CD4-positive, CD25-positive, alpha-beta regulatory T cell (primary cell): ENCODE measurements at regions not wholly inside any gene's neighbourhood (a gene's known extent, or its start where the extent isn't known, plus 50 kb on each side); places are given as distances from the start of the nearest gene placed in this dataset.

Source experiments
- ATAC-seq, 2 donors: fragments of 150-1000 bp; cut with Tn5 transposase; one replicate each; pipeline ENCODE4 v1.10.0; 2021; ENCODE audit warnings: low read depth in 2 of 2, moderate number of reproducible peaks in 2 of 2, moderate library complexity in 1 of 2
- DNase-seq, 3 donors: peaks; one replicate each; pipeline versions ENCODE4 v3.0.0 to v3.0.0-alpha.2; 2012 to 2022; ENCODE audit warnings: mixed read lengths in 1 of 3
- H3K27ac ChIP-seq: one replicate; pipeline ENCODE4 v1.7.0; 2013; ENCODE audit warnings: mild to moderate bottlenecking, low read length; ENCODE audit not compliant: insufficient read depth, poor library complexity, severe bottlenecking
- H3K27me3 ChIP-seq: one replicate; pipeline ENCODE4 v1.7.0; 2013; ENCODE audit warnings: low read length; ENCODE audit not compliant: control insufficient read depth, insufficient read depth
- H3K36me3 ChIP-seq: one replicate; pipeline ENCODE4 v1.7.0; 2013; ENCODE audit warnings: mild to moderate bottlenecking, low read length, moderate library complexity; ENCODE audit not compliant: control insufficient read depth, insufficient read depth
- H3K4me1 ChIP-seq: 2 replicates; pipeline ENCODE4 v1.7.0; 2013; ENCODE audit warnings: mild to moderate bottlenecking, low read length; ENCODE audit not compliant: insufficient read depth, control insufficient read depth, poor library complexity, severe bottlenecking
- H3K4me3 ChIP-seq: one replicate; pipeline ENCODE4 v1.7.0; 2013; ENCODE audit warnings: low read depth, mild to moderate bottlenecking, low read length, moderate library complexity
- H3K9me3 ChIP-seq, 2 experiments: 1 replicate in 1 of 2; 2 replicates in 1 of 2; pipeline ENCODE4 v1.7.0; 2013; ENCODE audit warnings: low read length in 2 of 2, mild to moderate bottlenecking in 1 of 2, moderate library complexity in 1 of 2; ENCODE audit not compliant: control insufficient read depth in 2 of 2
- H3K27ac Mint-ChIP-seq, 3 donors: one replicate each; pipeline ENCODE4 v1.8.0; 2020 to 2022; ENCODE audit warnings: mild to moderate bottlenecking in 3 of 3, mixed read lengths in 3 of 3, moderate library complexity in 2 of 3
- H3K27me3 Mint-ChIP-seq: one replicate; pipeline ENCODE4 v1.8.0; 2022; ENCODE audit warnings: mild to moderate bottlenecking, mixed read lengths
- H3K36me3 Mint-ChIP-seq: one replicate; pipeline ENCODE4 v1.8.0; 2020; ENCODE audit warnings: mixed read lengths
- H3K4me1 Mint-ChIP-seq, 4 donors: one replicate each; pipeline ENCODE4 v1.8.0; 2020 to 2022; ENCODE audit warnings: mixed read lengths in 4 of 4, mild to moderate bottlenecking in 1 of 4
- H3K4me3 Mint-ChIP-seq, 4 donors: one replicate each; pipeline ENCODE4 v1.8.0; 2020 to 2022; ENCODE audit warnings: mild to moderate bottlenecking in 4 of 4, mixed read lengths in 4 of 4, moderate library complexity in 3 of 4
- H3K9me3 Mint-ChIP-seq, 7 donors: one replicate each; pipeline ENCODE4 v1.8.0; 2020 to 2022; ENCODE audit warnings: mixed read lengths in 7 of 7, mild to moderate bottlenecking in 3 of 7, moderate library complexity in 2 of 7

DNA sequence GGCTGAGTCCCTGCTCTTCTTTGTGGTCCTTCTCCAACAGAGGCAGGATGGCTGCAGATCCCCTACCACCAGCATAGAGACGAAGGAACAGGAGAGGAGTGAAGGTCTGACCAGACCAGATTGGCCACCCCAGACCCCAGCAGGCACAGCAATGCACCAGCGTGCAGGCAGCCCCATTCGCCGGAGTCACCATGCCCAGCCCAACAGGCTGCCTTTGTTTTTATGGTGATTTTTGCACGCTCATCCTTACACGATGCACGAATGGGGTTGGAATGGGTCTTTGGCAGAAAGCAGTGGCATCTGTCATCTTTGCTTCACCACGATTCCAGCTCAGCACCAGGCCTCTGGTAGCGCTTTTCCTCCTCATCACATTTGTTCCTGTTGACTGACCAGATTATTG, 427.6 kb downstream of the INHBA start:
- Histone ChIP-seq H3K9me3 (no peaks in the 10 kb centered on the region), H3K27me3 (no peaks in the 10 kb centered on the region), H3K4me3 (no peak overlapping the region), H3K27ac (no peak overlapping the region), H3K4me1 (no peaks in the 10 kb centered on the region), H3K36me3 (no peaks in the 10 kb centered on the region)
- ATAC-seq = no peak
- Mint-ChIP-seq H3K27ac (no peak overlapping the region), H3K4me1 (no peaks in the 10 kb centered on the region), H3K4me3 (no peak overlapping the region), H3K9me3 (peaks cover 0 to 22% (median 8%) of the 10 kb centered on the region in 7 donors), H3K36me3 (no peaks in the 10 kb centered on the region), H3K27me3 (no peaks in the 10 kb centered on the region)
- DNase-seq = no peak

DNA sequence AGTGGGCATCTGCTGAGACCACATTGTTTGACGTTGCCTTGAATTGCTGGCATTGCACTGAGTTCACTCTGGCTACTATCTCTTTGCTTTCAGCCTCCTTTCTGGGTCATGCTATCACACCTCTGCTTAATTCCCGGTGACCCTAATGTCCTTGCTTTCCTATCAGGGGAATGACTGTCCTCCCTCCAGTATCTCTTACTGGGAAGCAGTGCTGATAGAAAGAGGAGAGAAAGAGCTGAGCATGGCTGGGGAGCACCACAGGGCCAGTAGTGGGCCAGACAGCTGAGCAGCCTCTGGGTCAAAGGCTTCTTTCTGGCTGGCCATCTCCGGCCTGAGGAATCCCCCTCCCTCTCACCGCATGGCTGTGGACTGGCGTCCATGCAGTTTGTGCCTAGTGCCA, 428.7 kb downstream of the INHBA start:
- peaks cover 0 to 22% (median 8%) of the 10 kb centered on the region in 7 donors for H3K9me3 Mint-ChIP-seq
- no peak overlapping the region for H3K4me3 Mint-ChIP-seq
- Histone ChIP-seq H3K27me3 (no peaks in the 10 kb centered on the region), H3K4me3 (no peak overlapping the region), H3K9me3 (no peaks in the 10 kb centered on the region), H3K36me3 (no peaks in the 10 kb centered on the region), H3K27ac (no peak overlapping the region), H3K4me1 (no peaks in the 10 kb centered on the region)
- H3K27ac Mint-ChIP-seq = no peak overlapping the region
- H3K4me1 Mint-ChIP-seq = no peaks in the 10 kb centered on the region
- DNase-seq (no peak), ATAC-seq (no peak)
- H3K27me3 Mint-ChIP-seq = no peaks in the 10 kb centered on the region
- no peaks in the 10 kb centered on the region for H3K36me3 Mint-ChIP-seq

DNA sequence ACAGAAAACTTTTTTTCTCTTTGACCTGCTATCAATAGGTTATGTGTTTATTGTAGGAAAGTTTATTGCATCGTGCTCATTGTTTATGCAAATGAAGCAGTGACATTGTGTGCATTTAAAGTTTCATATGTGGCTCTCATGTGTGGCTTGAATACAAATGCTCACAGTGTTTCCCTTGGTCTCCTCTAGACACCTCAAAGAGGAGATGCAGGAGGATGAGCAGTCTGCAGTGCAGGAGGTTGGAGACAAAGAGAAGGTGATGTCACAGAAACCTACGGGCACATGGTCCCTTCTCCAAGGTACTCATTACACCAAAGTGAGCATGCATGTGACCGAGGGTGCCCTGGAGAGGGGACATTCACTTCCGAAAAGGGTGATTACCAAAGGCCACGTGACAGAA, 430.2 kb downstream of the INHBA start:
- no peaks in the 10 kb centered on the region for H3K27me3 Mint-ChIP-seq
- ATAC-seq = no peak

DNA sequence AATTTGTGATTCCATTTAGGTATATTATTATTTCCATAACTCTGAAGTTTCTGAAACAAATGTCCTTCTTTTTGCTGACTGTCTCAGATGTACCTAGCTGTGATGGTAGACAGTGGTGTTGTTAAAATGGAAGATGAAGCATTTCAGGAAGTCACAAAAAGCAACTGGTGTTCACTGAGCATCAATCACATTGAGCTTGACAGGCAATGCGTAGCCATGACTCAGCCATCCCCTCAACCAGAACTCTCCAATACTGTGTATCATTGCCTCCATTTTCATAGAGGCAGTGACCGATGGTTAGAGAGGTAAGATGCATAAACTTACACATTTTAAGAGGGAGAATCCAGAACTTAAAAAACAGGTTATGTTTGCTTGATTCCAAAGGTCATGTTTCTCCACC, 434.0 kb downstream of the INHBA start:
- Histone ChIP-seq H3K9me3 (no peaks in the 10 kb centered on the region), H3K27ac (no peak overlapping the region), H3K36me3 (no peaks in the 10 kb centered on the region), H3K27me3 (no peaks in the 10 kb centered on the region), H3K4me3 (no peak overlapping the region), H3K4me1 (no peaks in the 10 kb centered on the region)
- ATAC-seq = no peak
- H3K27ac Mint-ChIP-seq = no peak overlapping the region
- H3K4me1 Mint-ChIP-seq = no peaks in the 10 kb centered on the region
- no peaks in the 10 kb centered on the region for H3K36me3 Mint-ChIP-seq
- H3K4me3 Mint-ChIP-seq = no peak overlapping the region
- H3K9me3 Mint-ChIP-seq = peaks cover 0 to 18% (median 2%) of the 10 kb centered on the region in 7 donors
- DNase-seq = no peak
- no peaks in the 10 kb centered on the region for H3K27me3 Mint-ChIP-seq

More for the DNA sequence above, 430.2 kb downstream of the INHBA start:
- Mint-ChIP-seq H3K9me3 (peaks cover 0 to 17% (median 3%) of the 10 kb centered on the region in 7 donors), H3K36me3 (no peaks in the 10 kb centered on the region), H3K27ac (no peak overlapping the region), H3K4me1 (no peaks in the 10 kb centered on the region), H3K4me3 (no peak overlapping the region)
- no peak overlapping the region for H3K27ac ChIP-seq
- DNase-seq = no peak
- H3K9me3 ChIP-seq = no peaks in the 10 kb centered on the region
- H3K4me1 ChIP-seq = no peaks in the 10 kb centered on the region
- H3K36me3 ChIP-seq = no peaks in the 10 kb centered on the region
- no peak overlapping the region for H3K4me3 ChIP-seq
- H3K27me3 ChIP-seq = no peaks in the 10 kb centered on the region

DNA sequence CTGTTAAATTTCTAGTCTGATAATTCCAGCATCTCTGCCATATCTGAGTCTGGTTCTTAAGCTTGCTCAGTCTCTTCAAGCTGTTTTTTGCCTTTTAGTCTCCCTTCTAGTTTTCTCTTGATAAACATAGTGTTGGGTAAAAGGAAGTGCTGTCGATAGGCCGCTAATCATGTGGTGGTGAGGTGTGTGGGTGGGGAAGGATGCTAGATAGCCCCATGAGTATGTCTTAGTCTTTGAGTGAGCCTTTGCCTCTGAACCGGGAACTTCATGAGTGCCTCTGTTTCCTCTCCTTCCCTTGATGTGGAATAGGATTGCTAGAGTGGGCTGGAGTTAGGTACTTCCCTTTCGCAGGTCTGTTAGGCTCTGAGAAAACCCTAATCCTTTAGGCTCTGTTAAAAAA, 441.8 kb downstream of the INHBA start:
- Mint-ChIP-seq H3K9me3 (peaks cover 2 to 20% (median 4%) of the 10 kb centered on the region in 7 donors), H3K27ac (no peak overlapping the region), H3K36me3 (no peaks in the 10 kb centered on the region), H3K4me3 (no peak overlapping the region), H3K27me3 (no peaks in the 10 kb centered on the region), H3K4me1 (no peaks in the 10 kb centered on the region)
- Histone ChIP-seq H3K36me3 (no peaks in the 10 kb centered on the region), H3K9me3 (no peaks in the 10 kb centered on the region), H3K4me3 (no peak overlapping the region), H3K27ac (no peak overlapping the region), H3K27me3 (no peaks in the 10 kb centered on the region), H3K4me1 (no peaks in the 10 kb centered on the region)
- no peak for ATAC-seq
- DNase-seq = no peak

DNA sequence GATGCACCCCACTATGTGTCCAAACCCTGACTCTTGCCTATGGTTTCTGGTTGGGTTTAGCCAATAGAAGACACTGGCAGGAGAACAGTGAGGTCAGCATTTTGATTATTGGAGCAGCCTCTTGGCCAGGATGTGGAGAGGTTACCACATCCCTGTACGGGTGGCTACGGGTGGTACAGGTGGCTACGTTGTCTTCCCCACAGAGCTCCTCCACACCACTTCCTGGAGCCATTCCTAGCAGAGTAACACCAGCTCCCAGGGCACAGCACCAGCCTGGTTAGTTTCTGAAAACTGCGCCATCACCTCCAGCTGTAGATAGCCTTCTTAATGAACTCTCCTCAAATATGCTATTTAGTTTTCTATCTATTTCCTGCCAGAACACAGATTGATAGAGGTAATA, 445.2 kb downstream of the INHBA start:
- no peaks in the 10 kb centered on the region for H3K4me1 Mint-ChIP-seq
- no peak for DNase-seq
- no peak for ATAC-seq
- H3K36me3 Mint-ChIP-seq = no peaks in the 10 kb centered on the region
- H3K4me3 ChIP-seq = no peak overlapping the region
- H3K27me3 Mint-ChIP-seq = no peaks in the 10 kb centered on the region
- no peaks in the 10 kb centered on the region for H3K4me1 ChIP-seq
- no peaks in the 10 kb centered on the region for H3K36me3 ChIP-seq
- H3K27me3 ChIP-seq = no peaks in the 10 kb centered on the region
- H3K9me3 Mint-ChIP-seq = peaks cover 3 to 15% (median 7%) of the 10 kb centered on the region in 7 donors
- no peak overlapping the region for H3K4me3 Mint-ChIP-seq
- H3K27ac Mint-ChIP-seq = no peak overlapping the region
- no peak overlapping the region for H3K27ac ChIP-seq
- H3K9me3 ChIP-seq = no peaks in the 10 kb centered on the region

DNA sequence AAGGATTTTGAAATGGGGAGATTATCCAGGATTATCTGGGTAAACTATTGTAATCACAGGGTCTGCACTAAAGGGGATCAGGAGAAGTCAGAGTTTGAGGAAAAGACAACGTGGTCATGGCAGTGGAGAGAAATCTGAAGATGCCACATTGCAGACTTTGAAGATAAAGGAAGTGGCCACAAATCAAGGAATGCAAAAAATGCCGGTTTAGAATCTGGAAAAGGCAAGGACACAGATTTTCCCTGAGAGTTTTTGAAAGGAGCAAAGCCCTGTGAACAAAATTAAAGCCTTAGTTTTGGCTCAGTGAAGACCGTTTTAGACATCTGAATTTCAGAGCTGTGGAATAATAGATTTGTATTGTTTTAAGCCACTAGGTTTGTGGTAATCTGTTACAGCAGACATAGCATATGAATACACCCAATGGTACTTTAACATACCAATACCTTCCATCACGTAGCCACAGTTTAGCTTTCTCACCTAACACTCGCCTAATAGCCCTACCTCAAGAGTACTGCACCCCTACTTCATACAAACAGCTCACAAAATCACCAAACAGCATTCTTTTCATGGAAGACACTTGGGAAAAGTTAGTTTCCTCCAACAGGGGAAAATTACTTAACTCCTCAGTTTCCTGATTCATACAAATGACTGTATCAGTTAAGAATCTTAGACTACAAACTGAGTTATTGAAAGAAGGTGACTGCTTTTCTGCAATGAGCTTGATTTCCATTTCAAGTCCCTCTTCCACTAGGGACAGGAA, 446.5 kb downstream of the INHBA start:
- Mint-ChIP-seq H3K9me3 (peaks cover 3 to 16% (median 7%) of the 10 kb centered on the region in 7 donors), H3K4me3 (no peak overlapping the region), H3K27ac (no peak overlapping the region), H3K27me3 (no peaks in the 10 kb centered on the region), H3K4me1 (no peaks in the 10 kb centered on the region), H3K36me3 (no peaks in the 10 kb centered on the region)
- no peaks in the 10 kb centered on the region for H3K4me1 ChIP-seq
- DNase-seq = no peak
- H3K27ac ChIP-seq = no peak overlapping the region
- no peaks in the 10 kb centered on the region for H3K9me3 ChIP-seq
- ATAC-seq = no peak
- H3K4me3 ChIP-seq = no peak overlapping the region
- no peaks in the 10 kb centered on the region for H3K36me3 ChIP-seq
- no peaks in the 10 kb centered on the region for H3K27me3 ChIP-seq

DNA sequence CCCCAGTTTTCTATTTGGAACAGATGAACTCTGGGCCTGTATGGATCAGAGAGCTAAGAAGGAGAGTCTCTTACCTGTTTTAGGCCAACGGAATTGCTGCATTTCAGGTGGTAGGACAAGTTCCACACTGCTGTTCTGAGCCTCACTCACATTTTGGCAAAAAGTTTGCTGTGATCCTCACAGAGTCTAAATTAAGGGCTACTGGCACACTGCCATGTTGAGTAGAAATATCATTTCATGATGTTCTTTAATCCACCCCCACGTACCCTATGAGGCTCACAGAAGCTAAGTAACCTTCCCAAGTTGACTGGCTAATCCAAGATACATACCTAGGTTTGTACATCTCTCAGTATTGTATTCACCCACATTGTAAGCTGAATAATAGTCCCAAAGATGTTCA, 447.2 kb downstream of the INHBA start:
- no peaks in the 10 kb centered on the region for H3K27me3 ChIP-seq
- Mint-ChIP-seq H3K9me3 (peaks cover 2 to 19% (median 4%) of the 10 kb centered on the region in 7 donors), H3K27ac (no peak overlapping the region), H3K4me3 (no peak overlapping the region), H3K27me3 (no peaks in the 10 kb centered on the region), H3K4me1 (no peaks in the 10 kb centered on the region), H3K36me3 (no peaks in the 10 kb centered on the region)
- no peaks in the 10 kb centered on the region for H3K4me1 ChIP-seq
- no peaks in the 10 kb centered on the region for H3K36me3 ChIP-seq
- H3K4me3 ChIP-seq = no peak overlapping the region
- DNase-seq (no peak), ATAC-seq (no peak)
- peaks cover 0 to 5% of the 10 kb centered on the region in 2 experiments for H3K9me3 ChIP-seq
- no peak overlapping the region for H3K27ac ChIP-seq
